CMK (cell line): ENCODE measurements at regions not wholly inside any gene's neighbourhood (a gene's known extent, or its start where the extent isn't known, plus 50 kb on each side); places are given as distances from the start of the nearest gene placed in this dataset.

Experiments
- DNase-seq: peaks from one replicate; pipeline ENCODE4 v3.0.0-alpha.2; 2010; ENCODE audit warnings: low read depth

- no peak for DNase-seq
Measured at GRCh38 chr16:72317446-72317845, 145.5 kb upstream of the PMFBP1 start.

- DNase-seq = no peak
Measured at GRCh38 chr16:72313903-72314302, 141.9 kb upstream of the PMFBP1 start.

- DNase-seq = no peak
Measured at GRCh38 chr16:72312828-72313227, 140.9 kb upstream of the PMFBP1 start.

GRCh38 chr16:72311426-72311825 lies 139.5 kb upstream of the PMFBP1 start:
- DNase-seq = no peak

- no peak for DNase-seq
Measured at GRCh38 chr16:72309001-72309400, 137.0 kb upstream of the PMFBP1 start.

GRCh38 chr16:72308396-72308795 lies 136.4 kb upstream of the PMFBP1 start:
- no peak for DNase-seq

GRCh38 chr16:72302332-72302731 lies 130.4 kb upstream of the PMFBP1 start:
- DNase-seq = no peak

- no peak for DNase-seq
Measured at GRCh38 chr16:72301523-72302236, 129.7 kb upstream of the PMFBP1 start.

- DNase-seq = no peak
Measured at GRCh38 chr16:72300892-72301291, 128.9 kb upstream of the PMFBP1 start.

- no peak for DNase-seq
Measured at GRCh38 chr16:72299684-72300243, 127.8 kb upstream of the PMFBP1 start.

- DNase-seq = no peak
Measured at GRCh38 chr16:72298961-72299360, 127.0 kb upstream of the PMFBP1 start.

GRCh38 chr16:72295914-72296313 lies 124.0 kb upstream of the PMFBP1 start:
- no peak for DNase-seq

GRCh38 chr16:72291531-72291981 lies 119.6 kb upstream of the PMFBP1 start:
- DNase-seq = no peak

- no peak for DNase-seq
Measured at GRCh38 chr16:72291121-72291520, 119.2 kb upstream of the PMFBP1 start.

GRCh38 chr16:72287649-72288048 lies 115.7 kb upstream of the PMFBP1 start:
- no peak for DNase-seq

GRCh38 chr16:72286936-72287620 lies 115.1 kb upstream of the PMFBP1 start:
- DNase-seq = no peak

- DNase-seq = no peak
Measured at GRCh38 chr16:72285728-72286127, 113.8 kb upstream of the PMFBP1 start.

GRCh38 chr16:72285324-72285723 lies 113.4 kb upstream of the PMFBP1 start:
- no peak for DNase-seq

- DNase-seq = no peak
Measured at GRCh38 chr16:72284042-72284789, 112.3 kb upstream of the PMFBP1 start.

- DNase-seq = no peak
Measured at GRCh38 chr16:72282362-72282761, 110.4 kb upstream of the PMFBP1 start.

- no peak for DNase-seq
Measured at GRCh38 chr16:72278301-72278700, 106.3 kb upstream of the PMFBP1 start.

- DNase-seq = no peak
Measured at GRCh38 chr16:72277749-72278148, 105.8 kb upstream of the PMFBP1 start.
